Psoas muscle (tissue), 7 donors: ENCODE measurements at regions not wholly inside any gene's neighbourhood (a gene's known extent, or its start where the extent isn't known, plus 50 kb on each side); places are given as distances from the start of the nearest gene placed in this dataset.

Experiments
- ATAC-seq, 4 donors: fragments of 200-7000 bp; cut with Tn5 transposase; one replicate each; pipeline ENCODE4 v1.9.1; 2020; ENCODE audit warnings: moderate library complexity in 3 of 4, mild to moderate bottlenecking in 2 of 4
- DNase-seq, 2 donors: peaks; one replicate each; pipeline ENCODE4 v3.0.0-alpha.2; 2020
- H3K27ac ChIP-seq: fragments of 200-600 bp; one replicate; pipeline ENCODE4 v1.8.0; 2022
- H3K27me3 ChIP-seq, 3 donors: fragments of 200-600 bp in 1 of 3; one replicate each; pipeline versions ENCODE4 v1.6.1 to v1.8.0; 2013 to 2022; ENCODE audit warnings: low read length in 2 of 3, mild to moderate bottlenecking in 2 of 3, moderate library complexity in 1 of 3; ENCODE audit not compliant: insufficient read depth in 3 of 3
- H3K36me3 ChIP-seq, 2 donors: fragments of 200-600 bp in 1 of 2; one replicate each; pipeline versions ENCODE4 v1.6.1 to v1.8.0; 2013 to 2022; ENCODE audit warnings: low read depth in 1 of 2, mild to moderate bottlenecking in 1 of 2, moderate library complexity in 1 of 2; ENCODE audit not compliant: insufficient read depth in 1 of 2
- H3K4me1 ChIP-seq: fragments of 200-600 bp; one replicate; pipeline ENCODE4 v1.8.0; 2022
- H3K4me3 ChIP-seq: fragments of 200-600 bp; one replicate; pipeline ENCODE4 v1.8.0; 2022; ENCODE audit warnings: mild to moderate bottlenecking
- H3K9me3 ChIP-seq: fragments of 200-600 bp; one replicate; pipeline ENCODE4 v1.8.0; 2022
- WGBS, 3 donors: extraction: QIAGEN DNeasy Blood & Tissue Kit; methylation state at CpG; one replicate each; pipeline versions ENCODE4 v1.1.6 to v1.1.7; 2013; 5-methylcytosine and 5-hydroxymethylcytosine counted together
- intact Hi-C, 2 donors: fragments of 100-400 bp; cut with DNase I; formaldehyde crosslinking; loops; one replicate each; pipeline versions ENCODE4 v1.11.0 to v1.14.2; 2022
- TF ChIP-seq, protein P1 (sequence below): fragments of 200-600 bp; IDR thresholded peaks from one replicate; pipeline ENCODE4 v1.8.0; 2022; ENCODE audit warnings: antibody characterized with exemption
- donor health status: healthy with polysubstance abuse.
- donor health status: DM: no; HTN: no; CAD: no; lungs with moderate emphysema.
- donor health status: Bipolar disorder and iron deficiency.
- donor health status: healthy.
- donor health status: DM: yes; HTN: yes; CAD: no.
- donor health status: DM: no; HTN: no; CAD: no.
- donor health status: DM: yes; HTN: yes; CAD: no.

DNA sequence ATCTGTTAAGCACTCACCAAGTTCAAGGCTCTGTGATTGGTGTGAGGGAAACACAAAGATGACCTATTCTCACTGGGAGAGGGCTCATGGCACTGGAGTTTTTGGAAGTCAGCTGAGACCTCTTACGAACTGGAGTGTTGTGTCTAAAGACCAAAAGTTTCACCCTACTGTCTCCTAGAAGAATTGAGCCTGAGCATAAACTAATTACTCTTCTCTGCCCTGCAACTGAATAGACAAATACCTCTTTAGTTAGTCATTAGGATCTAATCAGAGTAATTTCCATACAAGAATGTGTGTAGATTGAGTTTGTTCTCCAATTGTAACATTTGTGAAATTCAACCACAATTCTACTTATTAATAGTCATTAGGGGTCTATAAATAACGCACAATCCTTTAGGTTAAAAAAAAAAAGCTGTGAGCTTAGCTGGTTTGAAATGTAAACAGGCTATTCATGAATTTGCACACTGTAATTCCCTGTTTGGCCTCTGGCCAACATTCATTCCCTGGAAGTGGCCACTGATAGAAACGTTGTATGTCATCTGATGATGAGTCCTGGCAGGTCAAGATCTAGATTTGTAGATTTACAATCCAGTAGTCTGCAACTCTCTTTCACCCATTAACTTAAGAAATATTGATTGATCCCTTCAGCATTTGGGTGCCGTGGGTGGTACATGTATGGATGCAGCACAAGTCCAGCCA is 76.8 kb upstream of the SOX14 start:
- DNase-seq (no peak), ATAC-seq (no peak)
- no peak overlapping the region for H3K4me3 ChIP-seq
- H3K36me3 ChIP-seq: no peaks in the 10 kb centered on the region
- WGBS, 3 donors: 50 to 54% (median 53%) methylated on average over 4 of the region's 4 CpGs
- no peaks in the 10 kb centered on the region for H3K4me1 ChIP-seq
- no peak overlapping the region for H3K27ac ChIP-seq
- TF ChIP-seq, protein P1, sequence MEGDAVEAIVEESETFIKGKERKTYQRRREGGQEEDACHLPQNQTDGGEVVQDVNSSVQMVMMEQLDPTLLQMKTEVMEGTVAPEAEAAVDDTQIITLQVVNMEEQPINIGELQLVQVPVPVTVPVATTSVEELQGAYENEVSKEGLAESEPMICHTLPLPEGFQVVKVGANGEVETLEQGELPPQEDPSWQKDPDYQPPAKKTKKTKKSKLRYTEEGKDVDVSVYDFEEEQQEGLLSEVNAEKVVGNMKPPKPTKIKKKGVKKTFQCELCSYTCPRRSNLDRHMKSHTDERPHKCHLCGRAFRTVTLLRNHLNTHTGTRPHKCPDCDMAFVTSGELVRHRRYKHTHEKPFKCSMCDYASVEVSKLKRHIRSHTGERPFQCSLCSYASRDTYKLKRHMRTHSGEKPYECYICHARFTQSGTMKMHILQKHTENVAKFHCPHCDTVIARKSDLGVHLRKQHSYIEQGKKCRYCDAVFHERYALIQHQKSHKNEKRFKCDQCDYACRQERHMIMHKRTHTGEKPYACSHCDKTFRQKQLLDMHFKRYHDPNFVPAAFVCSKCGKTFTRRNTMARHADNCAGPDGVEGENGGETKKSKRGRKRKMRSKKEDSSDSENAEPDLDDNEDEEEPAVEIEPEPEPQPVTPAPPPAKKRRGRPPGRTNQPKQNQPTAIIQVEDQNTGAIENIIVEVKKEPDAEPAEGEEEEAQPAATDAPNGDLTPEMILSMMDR: no peak
- H3K9me3 ChIP-seq: no peaks in the 10 kb centered on the region
- no peaks in the 10 kb centered on the region for H3K27me3 ChIP-seq
- intact Hi-C loops: no loop called here

DNA sequence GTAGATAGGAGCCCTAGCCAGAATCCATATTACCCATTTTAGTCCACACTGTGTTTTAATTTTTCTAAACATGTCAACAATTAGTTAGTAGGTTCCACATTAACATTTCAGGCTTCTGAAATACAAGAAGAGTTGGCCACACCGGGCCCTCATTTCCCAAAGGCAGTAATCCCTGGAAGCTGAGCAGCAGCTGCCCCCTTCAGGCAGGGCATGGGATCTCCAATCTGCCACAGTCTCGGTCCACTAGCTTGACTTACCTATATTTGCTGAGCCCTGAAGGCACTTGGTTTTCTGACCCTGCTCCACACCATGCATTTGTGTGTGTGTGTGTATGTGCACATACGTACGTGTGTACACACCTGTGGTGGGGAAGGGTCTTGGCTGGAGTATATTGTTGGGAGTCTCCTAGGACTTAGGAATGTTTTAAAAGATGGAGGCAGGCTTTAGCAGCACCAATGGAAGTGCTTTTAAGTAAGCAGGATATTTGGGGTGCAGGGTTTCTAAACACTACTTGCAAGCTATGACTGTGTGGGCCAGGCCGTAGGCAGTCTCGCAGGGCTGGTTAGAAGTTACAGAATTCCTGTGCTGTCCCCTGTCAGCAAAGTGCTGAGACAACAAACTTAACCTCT is 71.2 kb upstream of the SOX14 start:
- no peak overlapping the region for H3K27ac ChIP-seq
- no peaks in the 10 kb centered on the region for H3K27me3 ChIP-seq
- H3K36me3 ChIP-seq: no peaks in the 10 kb centered on the region
- no peaks in the 10 kb centered on the region for H3K9me3 ChIP-seq
- ATAC-seq (no peak), DNase-seq (peak in 1 of 2 donors; percentile 40)
- H3K4me3 ChIP-seq: no peak overlapping the region
- H3K4me1 ChIP-seq: no peaks in the 10 kb centered on the region
- intact Hi-C loops: no loop called here
- TF ChIP-seq, protein P1: no peak
- 29 to 34% (median 30%) methylated on average over 6 of the region's 6 CpGs for WGBS, 3 donors

GRCh38 chr3:137693791-137694190 is 70.3 kb upstream of the SOX14 start:
- TF ChIP-seq, protein P1: no peak
- intact Hi-C loops: no loop called here
- no peaks in the 10 kb centered on the region for H3K27me3 ChIP-seq
- DNase-seq (no peak), ATAC-seq (no peak)
- H3K4me1 ChIP-seq: no peaks in the 10 kb centered on the region
- no peak overlapping the region for H3K27ac ChIP-seq
- H3K36me3 ChIP-seq: no peaks in the 10 kb centered on the region
- WGBS, 3 donors: 85 to 95% (median 89%) methylated on average over 2 of the region's 2 CpGs
- H3K4me3 ChIP-seq: no peak overlapping the region
- H3K9me3 ChIP-seq: no peaks in the 10 kb centered on the region

GRCh38 chr3:137694836-137695235 is 69.3 kb upstream of the SOX14 start:
- ATAC-seq (no peak), DNase-seq (no peak)
- H3K27me3 ChIP-seq: no peaks in the 10 kb centered on the region
- H3K4me3 ChIP-seq: no peak overlapping the region
- H3K36me3 ChIP-seq: no peaks in the 10 kb centered on the region
- 28 to 29% (median 29%) methylated on average over 6 of the region's 6 CpGs for WGBS, 3 donors
- no peak overlapping the region for H3K27ac ChIP-seq
- H3K4me1 ChIP-seq: no peaks in the 10 kb centered on the region
- intact Hi-C loops: no loop called here
- TF ChIP-seq, protein P1: no peak
- no peaks in the 10 kb centered on the region for H3K9me3 ChIP-seq
